GM21360 (cell line): ENCODE measurements at regions not wholly inside any gene's neighbourhood (a gene's known extent, or its start where the extent isn't known, plus 50 kb on each side); places are given as distances from the start of the nearest gene placed in this dataset.

ENCODE experiments used
- ATAC-seq: cut with Tn5 transposase; IDR thresholded peaks from one replicate; pipeline ENCODE4 v1.9.1; 2021; ENCODE audit warnings: mild to moderate bottlenecking, moderate library complexity; ENCODE audit not compliant: unreplicated experiment

DNA sequence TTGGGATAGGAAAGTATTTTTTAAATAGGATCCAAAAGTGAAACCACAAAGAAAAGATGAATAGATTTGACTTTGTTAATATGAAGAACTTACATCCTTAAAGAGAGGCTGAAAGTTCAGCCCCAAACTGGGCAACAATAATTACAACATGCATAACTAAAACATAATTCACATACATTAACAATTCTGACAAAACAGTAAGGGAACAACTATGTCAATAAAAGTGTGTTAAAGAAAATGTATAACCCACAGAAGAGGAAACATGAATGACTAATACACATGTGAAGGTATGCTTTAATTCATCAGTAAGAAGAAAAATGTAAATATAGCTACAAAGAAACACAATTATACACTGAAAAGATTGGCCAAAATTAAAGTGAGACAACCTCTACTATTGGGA lies 1597.6 kb upstream of the MIR17HG start:
- ATAC-seq, result no peak

DNA sequence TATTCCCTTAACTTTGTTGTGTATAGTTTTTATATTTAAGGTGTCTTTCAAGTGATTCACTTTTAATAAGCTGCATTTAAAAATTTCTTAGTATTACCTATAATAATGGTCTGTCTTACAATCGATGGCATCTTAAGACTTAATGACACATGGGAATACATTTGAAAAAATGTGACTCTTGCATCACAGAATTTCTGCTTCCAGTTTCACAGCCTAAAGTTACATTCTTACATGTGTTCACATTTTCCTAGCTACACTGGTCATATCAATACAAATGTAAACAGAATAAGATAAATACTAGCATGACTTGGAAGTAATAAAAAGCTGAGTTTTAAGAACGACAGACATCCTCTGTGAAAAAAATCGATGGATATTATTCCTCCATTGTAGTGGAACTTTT lies 1597.1 kb upstream of the MIR17HG start:
- no peak for ATAC-seq

GRCh38 chr13:89751432-89751930 lies 1596.0 kb upstream of the MIR17HG start:
- no peak for ATAC-seq

- no peak for ATAC-seq
Measured at GRCh38 chr13:89752394-89752793, 1595.1 kb upstream of the MIR17HG start.

DNA sequence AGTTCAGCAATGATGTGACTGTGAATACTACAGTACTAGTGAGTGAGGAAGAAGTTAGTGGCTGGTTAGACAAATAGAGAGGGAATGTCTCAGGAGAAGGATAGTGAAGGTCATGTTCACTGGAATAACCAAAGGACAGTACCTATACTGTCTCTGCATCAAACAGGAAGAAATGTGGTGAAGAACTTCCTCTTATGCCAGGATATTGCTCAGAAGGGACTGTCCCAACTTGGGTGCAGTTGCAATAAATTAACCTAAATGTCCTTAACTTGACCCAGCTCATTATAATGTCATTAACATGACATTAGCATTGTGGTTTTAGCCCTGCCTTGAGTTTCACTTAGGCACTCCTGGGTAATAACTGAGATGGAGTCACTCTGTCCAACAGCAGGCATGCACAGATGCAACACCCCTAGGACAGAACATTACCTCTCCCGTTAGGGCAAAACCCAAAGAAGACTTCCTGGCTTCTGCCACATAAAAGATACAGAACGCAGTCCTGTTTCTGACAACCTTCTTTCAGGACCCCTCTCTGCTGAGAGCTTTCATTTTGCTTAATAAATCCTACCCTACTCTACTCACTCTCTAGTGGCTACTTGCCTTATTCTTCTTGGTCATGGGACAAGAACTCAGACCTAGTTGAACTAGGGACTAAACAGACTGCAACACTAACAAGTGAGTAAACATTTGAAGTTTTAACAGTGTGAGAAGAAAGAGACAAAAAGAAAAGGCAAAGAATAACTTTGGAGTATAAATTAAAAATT lies 1591.6 kb upstream of the MIR17HG start:
- ATAC-seq, result no peak

DNA sequence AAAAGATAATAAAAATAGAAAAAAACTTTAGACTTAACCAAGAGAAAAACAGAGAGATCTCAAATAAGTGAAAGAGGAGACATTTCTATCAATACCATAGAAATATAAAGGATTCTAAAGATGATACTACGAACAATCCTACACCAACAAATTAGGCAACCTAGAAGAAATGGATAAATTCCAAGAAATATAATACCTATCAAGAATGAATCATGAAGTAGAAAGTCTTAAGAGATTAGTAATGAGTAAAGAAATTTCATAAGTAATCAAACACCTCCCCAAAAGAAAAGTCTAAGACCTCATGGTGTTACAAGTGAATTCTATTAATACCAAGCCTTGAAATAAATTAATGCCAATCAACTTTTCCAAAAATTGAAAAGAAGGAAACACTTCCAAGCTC lies 1584.5 kb upstream of the MIR17HG start:
- no peak for ATAC-seq

DNA sequence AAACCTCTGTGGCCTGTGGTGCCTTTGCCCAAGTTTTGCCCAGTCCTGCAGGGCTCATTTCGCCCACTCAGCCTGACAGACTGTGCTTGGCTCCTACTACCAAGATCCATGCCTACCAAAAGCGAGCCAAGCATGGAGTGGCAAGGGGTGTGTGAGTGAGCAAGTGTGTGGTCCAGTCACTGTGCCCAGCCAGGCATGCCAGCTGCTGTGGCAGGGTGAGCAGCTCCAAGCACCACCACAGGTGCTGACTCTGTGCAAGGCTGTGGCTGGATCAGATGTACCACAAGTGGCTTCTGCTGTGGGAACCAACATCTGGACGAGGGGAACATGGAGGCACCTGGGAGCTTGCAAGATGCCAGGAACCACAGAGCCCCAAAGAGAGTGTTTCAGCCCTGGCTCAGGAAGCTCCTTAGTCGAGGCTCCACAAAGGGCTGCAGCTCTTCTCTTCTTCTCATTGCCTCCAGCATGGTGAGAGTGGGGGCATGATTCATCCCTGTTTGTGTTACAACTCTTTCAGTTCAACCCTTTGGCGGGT lies 1564.2 kb upstream of the MIR17HG start:
- ATAC-seq, result no peak

GRCh38 chr13:89784161-89784809 lies 1563.2 kb upstream of the MIR17HG start:
- ATAC-seq, result no peak

DNA sequence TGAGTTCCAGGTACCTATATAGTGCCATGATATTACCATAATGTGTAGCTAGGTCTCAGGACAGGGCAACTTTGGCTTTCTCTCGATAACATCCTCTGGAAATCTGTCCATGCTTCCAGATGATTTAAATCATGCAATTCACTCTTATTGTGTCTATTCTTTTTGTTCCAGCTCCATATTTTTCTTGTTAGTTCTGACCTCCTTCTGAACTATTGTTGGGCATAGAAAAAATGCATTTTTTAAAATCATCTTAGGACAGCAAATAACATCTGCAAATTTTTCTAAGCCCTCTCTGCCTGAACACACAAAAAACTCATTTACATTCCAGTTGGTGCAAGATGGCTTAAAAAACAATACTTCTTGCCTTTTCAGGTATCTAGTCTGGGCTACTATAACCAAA lies 1561.0 kb upstream of the MIR17HG start:
- no peak for ATAC-seq

DNA sequence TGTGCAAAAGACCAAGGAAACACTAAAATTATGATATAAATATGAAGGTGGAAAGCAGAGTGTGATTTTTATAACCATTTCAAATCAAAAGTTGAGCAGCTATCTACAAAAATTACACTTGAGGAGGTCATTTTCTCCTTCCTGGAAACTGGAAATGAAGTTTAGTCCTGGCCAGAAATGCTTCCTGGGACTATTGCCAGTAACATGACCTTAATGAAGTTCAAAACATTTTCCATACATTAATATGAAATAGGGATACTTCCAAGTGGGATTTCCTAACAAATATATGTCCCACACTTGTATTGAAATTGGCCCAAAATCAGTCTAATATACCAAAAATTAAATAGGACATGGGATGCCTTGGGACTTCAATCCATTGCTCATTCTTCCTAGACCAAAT lies 1556.8 kb upstream of the MIR17HG start:
- ATAC-seq, result no peak

GRCh38 chr13:89791971-89792630 lies 1555.4 kb upstream of the MIR17HG start:
- ATAC-seq, result no peak

- no peak for ATAC-seq
Measured at GRCh38 chr13:89796196-89796595, 1551.3 kb upstream of the MIR17HG start.

- ATAC-seq, result no peak
Measured at GRCh38 chr13:89803839-89804238, 1543.6 kb upstream of the MIR17HG start.

DNA sequence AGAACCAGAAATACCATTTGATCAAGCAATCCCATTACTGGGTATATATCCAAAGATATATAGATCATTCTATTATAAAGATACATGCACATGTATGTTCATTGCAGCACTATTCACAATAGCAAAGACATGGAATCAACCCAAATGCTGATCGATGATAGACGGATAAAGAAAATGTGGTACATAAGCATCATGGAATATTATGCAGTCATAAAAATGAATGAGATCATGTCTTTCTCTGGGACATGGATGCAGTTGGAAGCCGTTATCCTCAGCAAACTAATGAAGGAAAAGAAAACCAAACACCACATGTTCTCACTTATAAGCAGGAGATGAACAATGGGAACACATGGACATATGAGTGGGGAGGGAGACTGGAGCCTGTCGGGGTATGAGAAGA lies 1540.9 kb upstream of the MIR17HG start:
- ATAC-seq, result no peak

DNA sequence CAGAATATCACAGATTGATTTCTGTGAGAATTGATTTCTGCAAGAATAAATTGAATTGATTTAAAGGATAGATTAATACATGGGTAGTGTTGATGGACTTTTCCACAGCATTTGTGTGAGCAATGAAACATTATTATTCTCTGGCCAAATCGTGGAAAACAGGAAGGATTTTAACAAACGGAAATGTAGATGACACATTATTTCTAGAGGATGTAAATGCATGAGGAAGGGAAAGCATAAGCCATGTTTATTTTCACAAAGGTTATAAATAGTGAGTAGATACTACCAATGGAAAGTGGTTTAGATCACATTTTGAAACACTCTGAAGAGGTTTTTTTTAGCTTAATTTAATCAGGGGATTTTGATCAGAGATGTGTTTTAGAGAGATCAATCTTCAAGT lies 1534.6 kb upstream of the MIR17HG start:
- no peak for ATAC-seq

DNA sequence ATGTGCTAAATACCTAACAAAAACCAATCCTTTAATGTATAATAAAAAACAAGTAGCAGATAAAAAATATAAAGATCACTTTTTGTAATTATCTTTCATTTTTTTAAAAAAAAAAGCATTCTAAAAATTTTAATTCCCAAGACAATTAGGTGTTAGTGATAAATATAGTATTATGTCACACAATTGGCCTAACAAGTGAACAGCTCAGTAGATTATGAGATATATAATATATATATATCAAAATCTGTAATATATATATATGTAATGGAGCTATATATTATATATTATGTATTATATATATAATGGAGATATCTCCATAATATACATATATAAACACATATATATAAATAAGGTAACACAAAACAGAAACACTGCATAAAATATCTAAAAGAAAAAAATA lies 1531.1 kb upstream of the MIR17HG start:
- ATAC-seq, result no peak

DNA sequence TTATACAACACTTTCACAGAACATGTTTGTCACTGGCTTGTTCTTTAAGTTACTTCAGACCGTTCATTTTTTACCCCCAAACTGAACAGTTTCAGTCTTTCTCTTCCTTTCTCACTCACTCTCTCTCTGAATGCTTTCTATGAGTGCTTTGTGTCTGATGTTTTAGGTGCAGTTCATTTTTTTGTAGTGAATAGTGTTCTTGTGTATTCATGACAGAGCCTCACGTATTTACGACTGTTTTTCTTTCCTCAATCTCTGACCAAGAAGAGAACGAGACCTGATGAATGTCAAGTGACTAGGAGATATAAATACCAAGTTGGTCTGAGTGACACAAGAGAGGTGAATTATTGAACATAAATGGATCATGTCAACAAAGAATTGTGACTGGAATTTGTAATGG lies 1525.0 kb upstream of the MIR17HG start:
- no peak for ATAC-seq

DNA sequence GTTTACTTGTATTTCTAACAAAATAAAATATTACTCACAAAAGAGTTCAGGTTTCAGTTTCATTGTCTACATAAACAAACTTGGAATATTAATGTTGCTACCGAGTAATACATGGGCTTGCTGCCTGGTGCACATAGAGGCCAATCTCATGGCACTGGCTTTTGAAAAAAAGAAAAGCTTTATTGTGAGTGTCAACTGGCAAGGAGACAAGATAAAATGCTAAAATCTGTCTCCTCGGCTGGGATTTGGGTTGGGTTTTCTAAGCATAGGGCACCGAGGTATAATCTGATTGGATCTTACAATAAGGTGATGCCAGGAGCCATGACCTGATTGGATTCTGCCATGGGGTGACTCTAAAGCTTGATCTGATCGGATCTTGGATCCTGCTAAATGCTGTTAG lies 1519.9 kb upstream of the MIR17HG start:
- no peak for ATAC-seq

- ATAC-seq, result no peak
Measured at GRCh38 chr13:89828506-89828905, 1519.0 kb upstream of the MIR17HG start.

DNA sequence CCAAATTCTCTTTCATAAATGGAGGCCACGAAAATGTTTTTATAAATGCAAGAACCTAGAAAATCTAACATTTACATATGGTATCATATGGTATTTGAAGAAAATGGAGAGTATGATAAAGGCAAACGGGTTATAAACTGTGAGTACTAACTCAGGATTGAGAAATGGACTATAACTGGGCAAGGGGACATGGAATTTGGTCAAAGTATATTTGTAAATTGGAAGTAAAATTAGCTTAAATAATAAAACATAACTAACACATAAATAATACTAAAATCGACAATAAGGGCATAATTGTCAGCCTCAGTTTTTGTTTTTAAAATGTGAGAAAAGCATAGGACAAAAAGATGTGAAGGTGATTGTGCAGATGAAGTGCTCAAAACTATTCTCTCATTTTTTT lies 1516.3 kb upstream of the MIR17HG start:
- ATAC-seq, result no peak

- ATAC-seq, result no peak
Measured at GRCh38 chr13:89832827-89833226, 1514.7 kb upstream of the MIR17HG start.

DNA sequence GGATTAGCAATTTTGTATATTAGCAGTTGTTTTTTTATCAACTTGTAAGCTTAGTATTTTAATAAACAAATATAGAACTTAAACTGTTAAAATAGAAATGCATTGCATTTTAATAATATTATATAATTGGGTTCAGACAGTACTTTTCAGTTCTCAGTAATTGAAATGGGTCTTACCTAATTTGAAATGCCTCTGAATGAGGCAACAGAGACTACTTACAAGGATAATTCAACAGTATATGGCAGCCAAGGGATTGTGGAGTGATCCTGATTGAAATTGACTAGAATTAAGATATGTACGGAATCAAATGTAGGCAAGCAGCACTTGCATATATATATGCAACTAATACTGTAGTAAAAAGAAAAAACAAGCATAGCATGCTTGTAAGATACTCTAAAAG lies 1503.9 kb upstream of the MIR17HG start:
- no peak for ATAC-seq
